Gastroesophageal sphincter (tissue), 3 donors: ENCODE measurements at regions not wholly inside any gene's neighbourhood (a gene's known extent, or its start where the extent isn't known, plus 50 kb on each side); places are given as distances from the start of the nearest gene placed in this dataset.

Experiments used
- CTCF ChIP-seq, 4 experiments: fragments of 200-600 bp in 2 of 4; fragments of 450-650 bp in 2 of 4; sonication (generic) in 1 of 4; IDR thresholded peaks; one replicate each; pipeline ENCODE4 v1.5.1; 2017 to 2019; ENCODE audit warnings: antibody characterized with exemption in 4 of 4, mild to moderate bottlenecking in 2 of 4, moderate library complexity in 2 of 4
- EP300 ChIP-seq: sonication (generic); formaldehyde crosslinking; IDR thresholded peaks from one replicate; pipeline ENCODE4 v1.6.1; 2017; ENCODE audit warnings: antibody characterized with exemption, mild to moderate bottlenecking
- POLR2A ChIP-seq, 2 donors: fragments of 450-650 bp; IDR thresholded peaks; one replicate each; pipeline ENCODE4 v1.6.1; 2017; ENCODE audit warnings: antibody characterized with exemption in 2 of 2, mild to moderate bottlenecking in 2 of 2, moderate library complexity in 1 of 2
- POLR2AphosphoS5 ChIP-seq: sonication (generic); formaldehyde crosslinking; IDR thresholded peaks from one replicate; pipeline ENCODE4 v1.6.1; 2017; ENCODE audit warnings: antibody characterized with exemption

DNA sequence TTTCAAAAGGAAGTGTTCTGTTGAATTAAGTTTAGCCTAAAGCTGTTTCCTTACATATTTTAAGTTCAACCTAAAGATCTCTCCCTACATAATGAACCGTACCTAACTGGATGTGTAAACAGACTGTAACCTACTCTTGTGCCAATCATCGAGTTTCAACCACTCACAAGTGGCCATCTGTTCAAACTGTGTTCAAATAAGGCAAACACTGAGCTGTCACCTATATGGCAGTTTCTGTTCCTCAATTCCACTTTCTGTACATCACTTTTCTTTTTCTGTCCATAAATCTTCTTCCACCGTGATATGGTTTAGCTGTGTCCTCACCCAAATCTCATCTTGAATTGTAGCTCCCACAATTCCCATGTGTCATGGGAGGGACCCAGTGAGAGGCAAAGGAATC, 428.6 kb downstream of the HACE1 start:
- no peak for TF ChIP-seq CTCF (IDR thresholded peaks at IDR 0.05)
- TF ChIP-seq POLR2A (IDR thresholded peaks at IDR 0.05), result no peak
- no peak for TF ChIP-seq POLR2AphosphoS5
- TF ChIP-seq EP300, result no peak
